NCI-H1105 (cell line): ENCODE measurements at regions not wholly inside any gene's neighbourhood (a gene's known extent, or its start where the extent isn't known, plus 50 kb on each side); places are given as distances from the start of the nearest gene placed in this dataset.
"Not testable (repeated sequence)": the region's sequence is repeated elsewhere in the genome, so short reads cannot be mapped to it uniquely, and the experiment has no call there.

ENCODE experiments used
- DNase-seq: peaks from one replicate; lab custom pipeline; 2025; lab: John Stamatoyannopoulos, UW

DNA sequence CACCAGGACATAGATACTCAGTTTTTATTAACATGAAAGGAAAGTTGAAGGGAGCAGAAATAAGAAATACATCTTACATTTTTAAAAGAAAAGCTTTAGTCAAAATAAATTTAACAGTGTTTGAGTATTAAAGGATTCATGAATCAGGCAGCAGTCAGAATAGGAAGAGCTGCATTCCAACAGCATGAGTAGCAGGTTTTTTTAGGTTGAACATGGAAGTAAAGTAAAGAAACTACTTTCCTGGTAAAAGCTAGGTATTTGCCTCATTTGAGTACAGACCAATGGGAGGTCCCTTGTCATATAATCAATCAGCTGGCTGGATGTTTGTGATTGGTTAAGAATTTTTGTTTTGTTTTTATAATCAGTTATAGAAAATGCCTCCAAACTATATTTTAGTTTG is 645.9 kb upstream of the INTU start:
- no peak for DNase-seq

DNA sequence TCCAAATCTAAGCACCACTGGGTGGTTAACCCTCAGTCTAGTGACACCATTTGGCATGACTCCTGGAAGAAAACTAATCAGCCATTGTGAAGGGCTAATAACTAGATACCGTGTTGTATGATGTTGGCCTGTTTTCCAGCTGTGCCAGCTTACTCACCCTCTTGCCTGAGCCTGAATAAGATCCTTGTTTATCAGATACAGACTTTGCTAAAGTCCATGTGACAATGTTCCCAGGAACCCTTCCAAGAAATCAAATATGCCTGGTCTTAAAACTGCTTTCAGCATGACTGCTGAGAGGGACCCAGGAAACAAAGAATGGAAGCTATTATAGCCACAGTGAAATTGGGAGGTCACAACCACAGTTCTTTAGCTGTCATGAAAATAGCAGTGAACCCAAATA is 640.8 kb upstream of the INTU start:
- no peak for DNase-seq

DNA sequence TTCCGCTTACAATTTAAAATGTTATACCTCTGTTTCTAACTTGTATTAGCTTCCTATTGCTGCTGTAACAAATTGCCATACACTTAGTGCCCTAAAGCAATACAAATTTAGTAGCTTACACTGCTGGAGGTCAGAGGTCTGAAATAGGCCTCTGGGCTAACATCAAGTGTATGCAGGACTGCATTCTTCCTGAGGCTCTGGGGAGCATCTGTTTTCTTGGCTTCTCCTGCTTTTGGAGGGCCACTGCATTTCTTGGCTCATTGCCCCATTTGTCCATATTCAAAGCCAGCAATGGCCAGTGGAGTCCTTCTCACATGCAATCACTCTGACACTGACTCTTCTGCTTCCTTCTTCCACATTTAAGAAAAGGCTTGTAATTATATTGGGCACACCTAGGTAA is 639.8 kb upstream of the INTU start:
- DNase-seq: no peak

- no peak for DNase-seq
Measured at GRCh38 chr4:126993351-126993750, 639.4 kb upstream of the INTU start.

- no peak for DNase-seq
Measured at GRCh38 chr4:126995235-126995634, 637.5 kb upstream of the INTU start.

- no peak for DNase-seq
Measured at GRCh38 chr4:127000110-127000509, 632.6 kb upstream of the INTU start.

- no peak for DNase-seq
Measured at GRCh38 chr4:127000846-127001245, 631.9 kb upstream of the INTU start.

GRCh38 chr4:127001933-127002332 is 630.8 kb upstream of the INTU start:
- no peak for DNase-seq

- DNase-seq: no peak
Measured at GRCh38 chr4:127006446-127006877, 626.3 kb upstream of the INTU start.

DNA sequence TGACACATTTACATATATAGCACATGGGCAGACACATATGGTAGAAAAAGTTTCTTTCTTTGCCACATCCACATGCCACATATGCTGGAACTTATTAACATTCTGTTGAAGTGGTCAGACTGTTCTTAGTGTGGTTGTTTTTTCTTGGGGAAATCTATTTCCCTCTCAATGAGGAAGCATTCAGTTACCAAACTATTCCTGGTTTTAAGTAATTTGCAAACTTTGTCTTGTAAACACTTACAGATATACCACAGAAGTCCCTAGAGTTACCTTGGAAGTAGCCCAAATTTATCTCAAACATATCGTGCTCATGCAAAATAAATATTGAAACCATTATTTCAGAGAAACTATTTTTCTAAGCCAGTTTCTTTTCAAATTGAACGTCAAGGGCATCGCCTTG is 625.5 kb upstream of the INTU start:
- no peak for DNase-seq

DNA sequence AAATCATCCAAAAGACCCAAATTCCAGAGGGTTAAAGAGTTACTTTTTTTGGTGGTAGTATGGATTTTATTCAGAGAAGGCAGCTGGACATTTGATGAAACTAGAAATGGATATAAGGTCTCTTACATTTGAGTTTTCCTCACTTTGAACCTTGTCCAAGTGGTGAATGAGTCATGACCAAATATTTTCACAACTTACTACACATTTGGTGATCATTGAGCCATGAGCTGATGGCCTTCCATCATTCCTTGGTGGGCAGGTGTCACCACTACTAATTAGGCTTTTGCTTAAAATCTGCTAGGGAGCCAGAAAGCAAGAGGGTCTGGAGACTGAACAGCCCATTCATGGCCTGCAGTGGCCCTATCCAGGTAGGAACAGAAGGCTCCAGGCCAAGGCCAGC is 620.2 kb upstream of the INTU start:
- DNase-seq: no peak

DNA sequence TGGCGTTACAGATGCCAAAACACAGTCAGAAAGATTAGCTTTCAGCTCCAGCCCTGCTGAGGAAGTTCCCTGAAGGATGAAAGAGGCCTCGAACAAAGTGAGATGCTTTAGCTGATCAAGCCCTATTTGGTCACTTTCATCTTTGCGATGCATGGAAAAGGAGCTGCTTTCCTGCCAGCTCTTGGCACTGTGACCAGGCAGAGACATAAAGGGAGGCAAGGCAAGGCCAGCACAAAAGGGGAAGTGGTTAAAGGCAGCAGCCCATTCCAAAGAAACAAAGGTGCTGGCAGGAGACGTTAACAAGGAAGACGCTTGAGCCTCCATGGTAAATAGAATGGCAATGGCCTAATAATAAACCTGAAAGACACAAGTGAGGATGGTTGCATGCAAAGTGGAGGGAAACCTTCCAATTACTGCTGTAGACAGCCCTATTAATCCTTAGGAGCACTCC is 617.1 kb upstream of the INTU start:
- peak; percentile 44 for DNase-seq

GRCh38 chr4:127018381-127018780 is 614.4 kb upstream of the INTU start:
- no peak for DNase-seq

GRCh38 chr4:127020831-127021230 is 611.9 kb upstream of the INTU start:
- not testable (repeated sequence) for DNase-seq

GRCh38 chr4:127036296-127036695 is 596.5 kb upstream of the INTU start:
- DNase-seq: no peak

GRCh38 chr4:127045861-127046260 is 586.9 kb upstream of the INTU start:
- no peak for DNase-seq

DNA sequence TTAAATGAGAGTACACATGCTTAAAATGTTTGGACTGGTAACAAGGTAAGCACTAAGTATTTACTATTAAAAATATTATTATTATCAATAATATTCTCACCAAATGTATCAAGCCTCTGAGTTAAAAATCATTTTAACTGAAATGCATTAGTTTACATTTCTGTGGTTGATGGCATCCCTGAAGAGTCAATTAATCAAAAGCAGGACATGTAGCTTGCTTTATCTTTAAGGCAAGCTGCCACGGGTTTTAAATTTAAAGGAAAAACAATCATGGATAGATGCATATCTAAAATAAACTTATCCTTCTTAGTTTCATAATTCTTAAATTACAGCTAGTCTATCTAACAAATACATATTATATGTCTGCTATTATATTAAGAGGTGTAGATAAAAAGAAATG is 584.8 kb upstream of the INTU start:
- DNase-seq: no peak

GRCh38 chr4:127048376-127049044 is 584.2 kb upstream of the INTU start:
- no peak for DNase-seq

GRCh38 chr4:127049526-127049925 is 583.2 kb upstream of the INTU start:
- DNase-seq: no peak

GRCh38 chr4:127052742-127053141 is 580.0 kb upstream of the INTU start:
- no peak for DNase-seq

GRCh38 chr4:127055357-127055756 is 577.4 kb upstream of the INTU start:
- peak; percentile 61 for DNase-seq

- DNase-seq: no peak
Measured at GRCh38 chr4:127069675-127070074, 563.1 kb upstream of the INTU start.

DNA sequence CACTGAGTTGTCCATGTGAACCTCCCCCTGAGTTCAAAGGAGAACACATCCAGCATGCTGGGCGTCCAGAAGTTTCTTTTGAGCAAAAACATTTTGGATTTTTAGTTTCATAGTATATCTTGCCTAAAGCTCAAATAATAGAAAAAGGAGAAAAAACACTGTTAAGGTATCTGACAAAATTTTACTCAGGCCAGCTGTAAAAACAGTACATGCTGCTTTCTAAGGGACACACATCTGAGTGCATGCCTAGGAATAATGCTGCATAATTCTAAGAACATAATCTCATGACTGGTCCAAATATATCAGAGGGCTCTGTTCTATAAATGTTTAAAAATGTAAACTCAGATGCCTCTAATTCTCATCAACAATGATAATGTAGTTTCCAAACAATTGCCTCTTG is 561.3 kb upstream of the INTU start:
- no peak for DNase-seq

- no peak for DNase-seq
Measured at GRCh38 chr4:127080141-127080540, 552.6 kb upstream of the INTU start.
